ENCODE measurements at regions not wholly inside any gene's neighbourhood (a gene's known extent, or its start where the extent isn't known, plus 50 kb on each side); places are given as distances from the start of the nearest gene placed in this dataset.

GRCh38 chr13:31853643-31854326 is 114.5 kb downstream of the RXFP2 start:
- no peak overlapping the region for H2AFZ ChIP-seq (ENCODE audit: low read length)
- H3K9ac ChIP-seq (ENCODE audit: insufficient read depth, low read depth, low read length), result no peak overlapping the region
- no peaks in the 10 kb centered on the region for H4K20me1 ChIP-seq (ENCODE audit: insufficient read depth, low read length)
- FAIRE-seq (no peak), DNase-seq (ENCODE audit: low spot score) (no peak), ATAC-seq (no peak)
- H3K27me3 ChIP-seq (ENCODE audit: control insufficient read depth in 1 of 2, insufficient read depth in 2 of 2, low read length in 2 of 2), result peaks cover 2 to 14% of the 10 kb centered on the region in 2 experiments; a peak in 2 of 5 replicates
- H3K36me3 ChIP-seq (replicated peaks in 1 of 2; ENCODE audit: control insufficient read depth in 1 of 2, insufficient read depth in 2 of 2, low read length in 2 of 2), result no peaks in the 10 kb centered on the region
- H3K4me1 ChIP-seq (ENCODE audit: insufficient read depth, low read length), result no peaks in the 10 kb centered on the region
- ChIA-PET CTCF (ENCODE audit: low intra/inter-chr PET ratio, low total read pairs) (no interaction called here), POLR2A (no interaction called here)
- BruUV-seq (replicated peaks), result no TSS peak
- intact Hi-C loops (cut with micrococcal nuclease; ENCODE audit: unreplicated experiment) (no loop called here), in situ Hi-C loops (cut with HindIII; ENCODE audit: extremely low pct_ligation_motif_present, low pct_unique_long_range_greater_than_20kb) (no loop called here)
- no peak overlapping the region for H3K4me3 ChIP-seq (replicated peaks in 1 of 3; ENCODE audit: insufficient read depth in 1 of 3, low read depth in 2 of 3, low read length in 3 of 3)
- 19% methylated on average over 6 of the region's 6 CpGs for WGBS (ENCODE audit: low lambda C conversion rate)
- H3K27ac ChIP-seq (ENCODE audit: extremely low read length, insufficient read depth, low read length), result no peak overlapping the region
- no peak overlapping the region for H3K4me2 ChIP-seq (ENCODE audit: low read depth, low read length)
- no peaks in the 10 kb centered on the region for H3K79me2 ChIP-seq (ENCODE audit: insufficient read depth, low read length)
- no peaks in the 10 kb centered on the region for H3K9me3 ChIP-seq (ENCODE audit: low read length)
- TF ChIP-seq SIN3B (IDR thresholded peaks at IDR 0.05; ENCODE audit: low read length) (no peak), RFXANK (CRISPR knock-in tag; IDR thresholded peaks at IDR 0.05) (no peak), NFKBIZ (CRISPR knock-in tag; IDR thresholded peaks at IDR 0.05) (no peak), ZSCAN29 (CRISPR knock-in tag; conservative IDR thresholded peaks at IDR 0.05) (no peak), AHDC1 (CRISPR knock-in tag; IDR thresholded peaks at IDR 0.05; ENCODE audit: borderline replicate concordance) (no peak), ARID2 (CRISPR knock-in tag; IDR thresholded peaks at IDR 0.05; ENCODE audit: borderline replicate concordance) (no peak), ZSCAN21 (CRISPR knock-in tag; IDR thresholded peaks at IDR 0.05; ENCODE audit: borderline replicate concordance) (no peak), ZFP1 (CRISPR knock-in tag; IDR thresholded peaks at IDR 0.05) (no peak), ZNF749 (CRISPR knock-in tag; IDR thresholded peaks at IDR 0.05; ENCODE audit: borderline replicate concordance) (no peak), SALL2 (CRISPR knock-in tag; IDR thresholded peaks at IDR 0.05) (no peak), SRF (IDR thresholded peaks at IDR 0.05; ENCODE audit: low read depth, low read length) (no peak), SIX4 (CRISPR knock-in tag; IDR thresholded peaks at IDR 0.05) (no peak), ZNF224 (CRISPR knock-in tag; IDR thresholded peaks at IDR 0.05) (no peak), SP2 (CRISPR knock-in tag; IDR thresholded peaks at IDR 0.05) (no peak), BORCS8-MEF2B (CRISPR knock-in tag; IDR thresholded peaks at IDR 0.05) (no peak)
- TF ChIP-seq, protein P1, sequence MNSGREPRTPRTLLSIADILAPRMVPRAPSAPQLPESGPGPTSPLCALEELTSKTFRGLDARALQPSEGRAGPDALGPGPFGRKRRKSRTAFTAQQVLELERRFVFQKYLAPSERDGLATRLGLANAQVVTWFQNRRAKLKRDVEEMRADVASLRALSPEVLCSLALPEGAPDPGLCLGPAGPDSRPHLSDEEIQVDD (CRISPR knock-in tag; IDR thresholded peaks at IDR 0.05; ENCODE audit: borderline replicate concordance), result no peak
- TF ChIP-seq, protein P2, sequence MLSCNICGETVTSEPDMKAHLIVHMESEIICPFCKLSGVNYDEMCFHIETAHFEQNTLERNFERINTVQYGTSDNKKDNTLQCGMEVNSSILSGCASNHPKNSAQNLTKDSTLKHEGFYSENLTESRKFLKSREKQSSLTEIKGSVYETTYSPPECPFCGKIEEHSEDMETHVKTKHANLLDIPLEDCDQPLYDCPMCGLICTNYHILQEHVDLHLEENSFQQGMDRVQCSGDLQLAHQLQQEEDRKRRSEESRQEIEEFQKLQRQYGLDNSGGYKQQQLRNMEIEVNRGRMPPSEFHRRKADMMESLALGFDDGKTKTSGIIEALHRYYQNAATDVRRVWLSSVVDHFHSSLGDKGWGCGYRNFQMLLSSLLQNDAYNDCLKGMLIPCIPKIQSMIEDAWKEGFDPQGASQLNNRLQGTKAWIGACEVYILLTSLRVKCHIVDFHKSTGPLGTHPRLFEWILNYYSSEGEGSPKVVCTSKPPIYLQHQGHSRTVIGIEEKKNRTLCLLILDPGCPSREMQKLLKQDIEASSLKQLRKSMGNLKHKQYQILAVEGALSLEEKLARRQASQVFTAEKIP (CRISPR knock-in tag; IDR thresholded peaks at IDR 0.05; ENCODE audit: borderline replicate concordance), result no peak
- TF ChIP-seq, protein P3, sequence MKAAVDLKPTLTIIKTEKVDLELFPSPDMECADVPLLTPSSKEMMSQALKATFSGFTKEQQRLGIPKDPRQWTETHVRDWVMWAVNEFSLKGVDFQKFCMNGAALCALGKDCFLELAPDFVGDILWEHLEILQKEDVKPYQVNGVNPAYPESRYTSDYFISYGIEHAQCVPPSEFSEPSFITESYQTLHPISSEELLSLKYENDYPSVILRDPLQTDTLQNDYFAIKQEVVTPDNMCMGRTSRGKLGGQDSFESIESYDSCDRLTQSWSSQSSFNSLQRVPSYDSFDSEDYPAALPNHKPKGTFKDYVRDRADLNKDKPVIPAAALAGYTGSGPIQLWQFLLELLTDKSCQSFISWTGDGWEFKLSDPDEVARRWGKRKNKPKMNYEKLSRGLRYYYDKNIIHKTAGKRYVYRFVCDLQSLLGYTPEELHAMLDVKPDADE (CRISPR knock-in tag; IDR thresholded peaks at IDR 0.05), result no peak
